H1 (cell line): ENCODE measurements at regions not wholly inside any gene's neighbourhood (a gene's known extent, or its start where the extent isn't known, plus 50 kb on each side); places are given as distances from the start of the nearest gene placed in this dataset.

ENCODE experiments used
- TAF7 ChIP-seq: optimal IDR thresholded peaks from 2 replicates; pipeline ENCODE3; 2011; ENCODE audit warnings: low read depth, mild to moderate bottlenecking, inconsistent platforms, low read length, moderate library complexity, borderline replicate concordance
- USF2 ChIP-seq: IDR thresholded peaks from 2 replicates; pipeline ENCODE4 v1.6.1; 2011; ENCODE audit warnings: low read length, improper control_type of control experiment
- YY1 ChIP-seq: IDR thresholded peaks from 2 replicates; pipeline ENCODE4 v1.6.1; 2011; ENCODE audit warnings: low read depth, mild to moderate bottlenecking, low read length

GRCh38 chr5:162543437-162543836 is 475.9 kb downstream of the GABRG2 start (continued):
- TF ChIP-seq USF2 (no peak), YY1 (no peak), TAF7 (no peak)
- TF ChIP-seq, all 59 proteins: peak for 0
